ENCODE measurements at regions not wholly inside any gene's neighbourhood (a gene's known extent, or its start where the extent isn't known, plus 50 kb on each side); places are given as distances from the start of the nearest gene placed in this dataset.

GRCh38 chr7:84688671-84689070, 494.1 kb upstream of the SEMA3A start:
- H3K4me3 ChIP-seq (ENCODE audit: control insufficient read depth, low read depth, low read length), result no peak overlapping the region
- DNase-seq (ENCODE audit: low read depth), result no peak
- TF ChIP-seq CTCF (conservative IDR thresholded peaks at IDR 0.05; ENCODE audit: control insufficient read depth, insufficient read depth, low read depth, low read length), result no peak

GRCh38 chr7:84686373-84686772, 491.8 kb upstream of the SEMA3A start:
- no peak for TF ChIP-seq CTCF (conservative IDR thresholded peaks at IDR 0.05; ENCODE audit: control insufficient read depth, insufficient read depth, low read depth, low read length)
- H3K4me3 ChIP-seq (ENCODE audit: control insufficient read depth, low read depth, low read length), result no peak overlapping the region
- DNase-seq (ENCODE audit: low read depth), result peak; percentile 33

- H3K4me3 ChIP-seq (ENCODE audit: control insufficient read depth, low read depth, low read length), result no peak overlapping the region
- DNase-seq (ENCODE audit: low read depth), result no peak
- TF ChIP-seq CTCF (conservative IDR thresholded peaks at IDR 0.05; ENCODE audit: control insufficient read depth, insufficient read depth, low read depth, low read length), result no peak
Observed at GRCh38 chr7:84684836-84685480, 490.4 kb upstream of the SEMA3A start.

GRCh38 chr7:84682543-84682942, 488.0 kb upstream of the SEMA3A start:
- no peak overlapping the region for H3K4me3 ChIP-seq (ENCODE audit: control insufficient read depth, low read depth, low read length)
- TF ChIP-seq CTCF (conservative IDR thresholded peaks at IDR 0.05; ENCODE audit: control insufficient read depth, insufficient read depth, low read depth, low read length), result no peak
- DNase-seq (ENCODE audit: low read depth), result no peak

- no peak for TF ChIP-seq CTCF (conservative IDR thresholded peaks at IDR 0.05; ENCODE audit: control insufficient read depth, insufficient read depth, low read depth, low read length)
- no peak overlapping the region for H3K4me3 ChIP-seq (ENCODE audit: control insufficient read depth, low read depth, low read length)
- DNase-seq (ENCODE audit: low read depth), result no peak
Observed at GRCh38 chr7:84678841-84679240, 484.3 kb upstream of the SEMA3A start.

- TF ChIP-seq CTCF (conservative IDR thresholded peaks at IDR 0.05; ENCODE audit: control insufficient read depth, insufficient read depth, low read depth, low read length), result no peak
- peak; percentile 58 for DNase-seq (ENCODE audit: low read depth)
- H3K4me3 ChIP-seq (ENCODE audit: control insufficient read depth, low read depth, low read length), result no peak overlapping the region
Observed at GRCh38 chr7:84677117-84677732, 482.6 kb upstream of the SEMA3A start.

All from fibroblast of mammary gland (primary cell).